ENCODE measurements at regions not wholly inside any gene's neighbourhood (a gene's known extent, or its start where the extent isn't known, plus 50 kb on each side); places are given as distances from the start of the nearest gene placed in this dataset.

DNA sequence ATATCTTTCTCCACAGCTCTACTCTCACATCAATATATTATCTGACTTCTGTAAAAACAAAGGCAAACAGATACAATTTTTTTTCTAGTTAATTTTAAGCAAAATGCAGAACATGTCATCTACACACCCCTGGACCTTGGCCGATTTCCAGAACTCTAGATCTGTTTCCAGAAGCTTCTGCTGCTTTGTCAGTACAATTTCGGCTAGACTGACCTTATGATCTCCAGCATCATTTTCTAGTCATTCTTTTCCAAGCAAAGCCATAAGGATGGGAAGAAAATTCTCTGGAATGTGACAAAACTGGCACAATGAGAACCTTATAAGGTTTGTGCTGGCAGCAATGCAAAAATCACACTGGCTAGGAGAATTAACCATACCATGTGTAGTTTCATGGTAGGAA, 132.8 kb upstream of the MPDZ start:
- H3K27ac ChIP-seq (ENCODE audit: low read depth, low read length, poor library complexity, severe bottlenecking): no peak overlapping the region
- no peak for DNase-seq (ENCODE audit: low spot score)
- ChIA-PET CTCF (no interaction called here), POLR2A (ENCODE audit: low non-redundant PET) (no interaction called here)
- H3K9me3 ChIP-seq (ENCODE audit: low read depth, low read length, poor library complexity, severe bottlenecking): no peaks in the 10 kb centered on the region
- H3K27me3 ChIP-seq (replicated peaks; ENCODE audit: insufficient read depth, low read depth, low read length, poor library complexity): no peaks in the 10 kb centered on the region
- no peak overlapping the region for H3K4me3 ChIP-seq (ENCODE audit: low read depth, low read length, poor library complexity, severe bottlenecking)
- H3K4me1 ChIP-seq (ENCODE audit: insufficient read depth, low read length, poor library complexity, severe bottlenecking): no peaks in the 10 kb centered on the region
- intact Hi-C loops (cut with micrococcal nuclease; ENCODE audit: unreplicated experiment): no loop called here
- TF ChIP-seq, protein P1, sequence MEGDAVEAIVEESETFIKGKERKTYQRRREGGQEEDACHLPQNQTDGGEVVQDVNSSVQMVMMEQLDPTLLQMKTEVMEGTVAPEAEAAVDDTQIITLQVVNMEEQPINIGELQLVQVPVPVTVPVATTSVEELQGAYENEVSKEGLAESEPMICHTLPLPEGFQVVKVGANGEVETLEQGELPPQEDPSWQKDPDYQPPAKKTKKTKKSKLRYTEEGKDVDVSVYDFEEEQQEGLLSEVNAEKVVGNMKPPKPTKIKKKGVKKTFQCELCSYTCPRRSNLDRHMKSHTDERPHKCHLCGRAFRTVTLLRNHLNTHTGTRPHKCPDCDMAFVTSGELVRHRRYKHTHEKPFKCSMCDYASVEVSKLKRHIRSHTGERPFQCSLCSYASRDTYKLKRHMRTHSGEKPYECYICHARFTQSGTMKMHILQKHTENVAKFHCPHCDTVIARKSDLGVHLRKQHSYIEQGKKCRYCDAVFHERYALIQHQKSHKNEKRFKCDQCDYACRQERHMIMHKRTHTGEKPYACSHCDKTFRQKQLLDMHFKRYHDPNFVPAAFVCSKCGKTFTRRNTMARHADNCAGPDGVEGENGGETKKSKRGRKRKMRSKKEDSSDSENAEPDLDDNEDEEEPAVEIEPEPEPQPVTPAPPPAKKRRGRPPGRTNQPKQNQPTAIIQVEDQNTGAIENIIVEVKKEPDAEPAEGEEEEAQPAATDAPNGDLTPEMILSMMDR (conservative IDR thresholded peaks at IDR 0.05; ENCODE audit: low read depth, low read length): no peak
- no TSS peak for BruUV-seq (replicated peaks)
- no peaks in the 10 kb centered on the region for H3K36me3 ChIP-seq (ENCODE audit: insufficient read depth, low read length, poor library complexity, severe bottlenecking)

DNA sequence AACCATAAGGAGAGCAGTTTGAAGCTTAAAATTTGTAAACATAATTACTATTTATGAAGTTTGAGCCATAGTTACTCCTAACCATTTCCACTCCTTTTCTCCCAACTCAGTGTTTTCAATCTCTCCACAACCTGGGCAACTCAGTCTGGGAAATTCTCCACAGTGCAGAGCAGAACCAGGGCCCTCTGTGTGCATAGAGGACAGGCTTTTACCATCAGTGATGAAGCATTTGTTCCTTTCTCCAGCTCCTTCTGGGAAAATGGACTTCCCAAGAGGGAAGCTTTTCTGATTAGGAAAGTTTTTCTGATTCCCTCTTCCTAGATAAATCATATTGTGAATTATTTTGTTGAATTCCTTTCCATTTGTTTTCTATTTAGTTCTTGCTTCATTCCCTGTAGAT, 132.3 kb upstream of the MPDZ start:
- no peaks in the 10 kb centered on the region for H3K4me1 ChIP-seq (ENCODE audit: insufficient read depth, low read length, poor library complexity, severe bottlenecking)
- intact Hi-C loops (cut with micrococcal nuclease; ENCODE audit: unreplicated experiment): no loop called here
- H3K9me3 ChIP-seq (ENCODE audit: low read depth, low read length, poor library complexity, severe bottlenecking): no peaks in the 10 kb centered on the region
- TF ChIP-seq, protein P1 (conservative IDR thresholded peaks at IDR 0.05; ENCODE audit: low read depth, low read length): no peak
- no peak for TF ChIP-seq EZH2 (IDR thresholded peaks at IDR 0.05; ENCODE audit: borderline replicate concordance, low read depth, low read length, poor library complexity, severe bottlenecking)
- no TSS peak for BruUV-seq (replicated peaks)
- H3K27ac ChIP-seq (ENCODE audit: low read depth, low read length, poor library complexity, severe bottlenecking): no peak overlapping the region
- H3K27me3 ChIP-seq (replicated peaks; ENCODE audit: insufficient read depth, low read depth, low read length, poor library complexity): no peaks in the 10 kb centered on the region
- no peaks in the 10 kb centered on the region for H3K36me3 ChIP-seq (ENCODE audit: insufficient read depth, low read length, poor library complexity, severe bottlenecking)
- ChIA-PET POLR2A (ENCODE audit: low non-redundant PET) (no interaction called here), CTCF (no interaction called here)
- no peak overlapping the region for H3K4me3 ChIP-seq (ENCODE audit: low read depth, low read length, poor library complexity, severe bottlenecking)
- DNase-seq (ENCODE audit: low spot score): no peak

DNA sequence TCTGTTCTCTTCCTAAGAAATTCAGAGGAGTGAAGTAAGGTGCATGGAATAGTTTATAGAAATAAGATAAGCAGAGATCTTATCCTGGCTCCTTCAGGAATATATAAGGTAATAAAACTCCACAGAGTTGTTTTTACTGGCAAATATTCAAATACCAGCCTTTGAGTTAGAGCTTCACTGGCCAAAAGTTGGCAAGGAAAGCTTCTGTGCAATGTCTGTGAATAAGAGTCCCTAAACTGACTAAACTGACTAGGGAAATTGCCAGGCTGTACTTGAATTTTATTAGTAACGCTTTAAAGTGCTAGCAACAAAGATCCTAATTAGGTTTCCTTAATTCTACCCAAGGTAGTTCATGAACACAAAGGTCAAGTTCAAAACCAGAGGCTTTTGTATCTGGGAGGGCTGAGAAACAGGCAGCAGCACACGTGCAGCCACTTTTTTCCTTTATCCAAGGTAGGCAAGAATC, 131.1 kb upstream of the MPDZ start:
- Histone ChIP-seq H3K36me3 (ENCODE audit: insufficient read depth, low read length, poor library complexity, severe bottlenecking) (no peaks in the 10 kb centered on the region), H3K27me3 (replicated peaks; ENCODE audit: insufficient read depth, low read depth, low read length, poor library complexity) (no peaks in the 10 kb centered on the region), H3K9me3 (ENCODE audit: low read depth, low read length, poor library complexity, severe bottlenecking) (no peaks in the 10 kb centered on the region), H3K4me3 (ENCODE audit: low read depth, low read length, poor library complexity, severe bottlenecking) (no peak overlapping the region), H3K4me1 (ENCODE audit: insufficient read depth, low read length, poor library complexity, severe bottlenecking) (no peaks in the 10 kb centered on the region), H3K27ac (ENCODE audit: low read depth, low read length, poor library complexity, severe bottlenecking) (no peak overlapping the region)
- DNase-seq (ENCODE audit: low spot score): no peak
- ChIA-PET POLR2A (ENCODE audit: low non-redundant PET) (no interaction called here), CTCF (no interaction called here)
- intact Hi-C loops (cut with micrococcal nuclease; ENCODE audit: unreplicated experiment): no loop called here
- BruUV-seq (replicated peaks): no TSS peak
- TF ChIP-seq EZH2 (IDR thresholded peaks at IDR 0.05; ENCODE audit: borderline replicate concordance, low read depth, low read length, poor library complexity, severe bottlenecking): no peak
- TF ChIP-seq, protein P1 (conservative IDR thresholded peaks at IDR 0.05; ENCODE audit: low read depth, low read length): no peak

All from A673 (cell line).